ENCODE measurements at regions not wholly inside any gene's neighbourhood (a gene's known extent, or its start where the extent isn't known, plus 50 kb on each side); places are given as distances from the start of the nearest gene placed in this dataset.

DNA sequence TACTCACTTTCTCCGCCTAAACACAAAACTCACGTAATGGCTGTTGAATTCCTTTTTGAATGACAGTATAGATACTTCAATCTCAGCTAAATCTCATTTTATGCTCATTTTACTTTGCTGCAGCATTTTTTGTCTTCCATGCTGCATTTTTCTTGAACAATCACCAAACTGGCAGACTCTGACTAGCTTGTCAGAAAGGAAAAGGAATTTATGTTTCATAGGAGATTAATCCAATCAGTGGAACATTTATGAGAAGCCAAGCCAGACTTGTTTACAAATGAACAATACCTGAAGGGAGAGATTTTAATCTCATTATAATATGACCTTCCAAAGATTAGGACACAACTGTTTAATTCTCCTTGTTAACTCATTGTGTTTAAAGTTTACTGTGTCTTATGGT is 1044.3 kb downstream of the DIAPH3 start:
- Histone ChIP-seq H3K4me1 (ENCODE audit: control insufficient read depth, insufficient read depth, low read length) (no peaks in the 10 kb centered on the region), H3K9me3 (ENCODE audit: control insufficient read depth, insufficient read depth, low read depth, low read length) (no peaks in the 10 kb centered on the region), H3K27ac (ENCODE audit: extremely low read depth, low read depth, low read length) (no peak overlapping the region), H3K4me3 (ENCODE audit: low read depth, low read length) (no peak overlapping the region), H3K36me3 (ENCODE audit: control insufficient read depth in 2 of 2, insufficient read depth in 1 of 2, low read length in 2 of 2) (no peaks in the 10 kb centered on the region)
- CTCF ChIA-PET: interaction anchor here (0.6 kb wide), 1 partner anchor 272 kb away, joined by 3 read pairs; no protein-coding TSS in a partner anchor
- no peak for TF ChIP-seq OSR2 (tag by site-specific recombination; IDR thresholded peaks at IDR 0.05)
- TF ChIP-seq ZBTB17 (tag by site-specific recombination; IDR thresholded peaks at IDR 0.05): no peak
- no peak for TF ChIP-seq KLF10 (tag by site-specific recombination; IDR thresholded peaks at IDR 0.05)
- TF ChIP-seq MEIS1 (CRISPR knock-in tag; IDR thresholded peaks at IDR 0.05; ENCODE audit: borderline replicate concordance): no peak
- no peak for TF ChIP-seq ZBTB1 (tag by site-specific recombination; IDR thresholded peaks at IDR 0.05)
- no peak for TF ChIP-seq ZNF274 (IDR thresholded peaks at IDR 0.05; ENCODE audit: low read length)
- TF ChIP-seq ZNF274 (tag by site-specific recombination; IDR thresholded peaks at IDR 0.05; ENCODE audit: borderline replicate concordance): no peak
- TF ChIP-seq ZFP37 (tag by site-specific recombination; IDR thresholded peaks at IDR 0.05): no peak
- TF ChIP-seq MYNN (tag by site-specific recombination; IDR thresholded peaks at IDR 0.05; ENCODE audit: borderline replicate concordance): no peak
- no peak for TF ChIP-seq ZFP69B (tag by site-specific recombination; IDR thresholded peaks at IDR 0.05)
- TF ChIP-seq, protein P1, sequence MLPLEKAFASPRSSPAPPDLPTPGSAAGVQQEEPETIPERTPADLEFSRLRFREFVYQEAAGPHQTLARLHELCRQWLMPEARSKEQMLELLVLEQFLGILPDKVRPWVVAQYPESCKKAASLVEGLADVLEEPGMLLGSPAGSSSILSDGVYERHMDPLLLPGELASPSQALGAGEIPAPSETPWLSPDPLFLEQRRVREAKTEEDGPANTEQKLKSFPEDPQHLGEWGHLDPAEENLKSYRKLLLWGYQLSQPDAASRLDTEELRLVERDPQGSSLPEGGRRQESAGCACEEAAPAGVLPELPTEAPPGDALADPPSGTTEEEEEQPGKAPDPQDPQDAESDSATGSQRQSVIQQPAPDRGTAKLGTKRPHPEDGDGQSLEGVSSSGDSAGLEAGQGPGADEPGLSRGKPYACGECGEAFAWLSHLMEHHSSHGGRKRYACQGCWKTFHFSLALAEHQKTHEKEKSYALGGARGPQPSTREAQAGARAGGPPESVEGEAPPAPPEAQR (tag by site-specific recombination; IDR thresholded peaks at IDR 0.05): no peak
- POLR2A ChIA-PET: no interaction called here

DNA sequence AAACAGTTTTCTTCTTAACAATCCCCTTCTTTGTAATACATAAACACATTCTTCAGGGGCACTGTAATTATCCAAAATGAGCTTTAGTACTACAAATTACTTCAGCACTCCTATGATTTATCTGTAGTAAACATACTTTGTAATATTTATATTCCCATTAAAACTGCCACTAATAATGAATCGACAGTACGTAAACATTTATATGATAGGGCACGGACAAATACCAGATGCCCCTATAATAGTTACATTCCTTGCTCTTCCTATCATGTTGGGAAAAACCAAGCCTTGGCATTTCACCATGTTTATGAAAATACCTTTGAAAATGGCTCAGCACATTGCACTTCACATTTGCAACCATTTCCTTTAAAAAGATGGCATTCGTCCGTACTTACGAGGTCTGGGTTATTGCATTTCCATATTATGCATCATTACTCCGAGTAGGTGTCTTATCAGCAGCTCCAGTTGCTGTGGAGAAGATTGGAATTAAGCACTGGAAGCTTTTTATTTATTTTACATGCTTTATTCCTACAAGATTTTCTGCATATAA is 1043.4 kb downstream of the DIAPH3 start:
- POLR2A ChIA-PET: no interaction called here

More for the DNA sequence above, 1043.4 kb downstream of the DIAPH3 start:
- no peak overlapping the region for H3K27ac ChIP-seq (ENCODE audit: extremely low read depth, low read depth, low read length)
- no peaks in the 10 kb centered on the region for H3K36me3 ChIP-seq (ENCODE audit: control insufficient read depth in 2 of 2, insufficient read depth in 1 of 2, low read length in 2 of 2)
- H3K4me3 ChIP-seq (ENCODE audit: low read depth, low read length): no peak overlapping the region
- CTCF ChIA-PET: no interaction called here
- H3K9me3 ChIP-seq (ENCODE audit: control insufficient read depth, insufficient read depth, low read depth, low read length): no peaks in the 10 kb centered on the region
- no peaks in the 10 kb centered on the region for H3K4me1 ChIP-seq (ENCODE audit: control insufficient read depth, insufficient read depth, low read length)
- TF ChIP-seq ZNF791 (tag by site-specific recombination; IDR thresholded peaks at IDR 0.05): no peak
- no peak for TF ChIP-seq ZNF571 (tag by site-specific recombination; IDR thresholded peaks at IDR 0.05)
- no peak for TF ChIP-seq ZNF560 (tag by site-specific recombination; IDR thresholded peaks at IDR 0.05; ENCODE audit: borderline replicate concordance)
- TF ChIP-seq PRDM6 (tag by site-specific recombination; IDR thresholded peaks at IDR 0.05): no peak
- no peak for TF ChIP-seq ZNF37A (tag by site-specific recombination; IDR thresholded peaks at IDR 0.05)
- no peak for TF ChIP-seq MZF1 (tag by site-specific recombination; IDR thresholded peaks at IDR 0.05; ENCODE audit: borderline replicate concordance)
- TF ChIP-seq ZNF549 (tag by site-specific recombination; IDR thresholded peaks at IDR 0.05): no peak
- no peak for TF ChIP-seq ZNF610 (tag by site-specific recombination; IDR thresholded peaks at IDR 0.05; ENCODE audit: borderline replicate concordance)
- no peak for TF ChIP-seq ZNF558 (tag by site-specific recombination; IDR thresholded peaks at IDR 0.05)
- TF ChIP-seq SP3 (tag by site-specific recombination; IDR thresholded peaks at IDR 0.05): no peak
- TF ChIP-seq, protein P2, sequence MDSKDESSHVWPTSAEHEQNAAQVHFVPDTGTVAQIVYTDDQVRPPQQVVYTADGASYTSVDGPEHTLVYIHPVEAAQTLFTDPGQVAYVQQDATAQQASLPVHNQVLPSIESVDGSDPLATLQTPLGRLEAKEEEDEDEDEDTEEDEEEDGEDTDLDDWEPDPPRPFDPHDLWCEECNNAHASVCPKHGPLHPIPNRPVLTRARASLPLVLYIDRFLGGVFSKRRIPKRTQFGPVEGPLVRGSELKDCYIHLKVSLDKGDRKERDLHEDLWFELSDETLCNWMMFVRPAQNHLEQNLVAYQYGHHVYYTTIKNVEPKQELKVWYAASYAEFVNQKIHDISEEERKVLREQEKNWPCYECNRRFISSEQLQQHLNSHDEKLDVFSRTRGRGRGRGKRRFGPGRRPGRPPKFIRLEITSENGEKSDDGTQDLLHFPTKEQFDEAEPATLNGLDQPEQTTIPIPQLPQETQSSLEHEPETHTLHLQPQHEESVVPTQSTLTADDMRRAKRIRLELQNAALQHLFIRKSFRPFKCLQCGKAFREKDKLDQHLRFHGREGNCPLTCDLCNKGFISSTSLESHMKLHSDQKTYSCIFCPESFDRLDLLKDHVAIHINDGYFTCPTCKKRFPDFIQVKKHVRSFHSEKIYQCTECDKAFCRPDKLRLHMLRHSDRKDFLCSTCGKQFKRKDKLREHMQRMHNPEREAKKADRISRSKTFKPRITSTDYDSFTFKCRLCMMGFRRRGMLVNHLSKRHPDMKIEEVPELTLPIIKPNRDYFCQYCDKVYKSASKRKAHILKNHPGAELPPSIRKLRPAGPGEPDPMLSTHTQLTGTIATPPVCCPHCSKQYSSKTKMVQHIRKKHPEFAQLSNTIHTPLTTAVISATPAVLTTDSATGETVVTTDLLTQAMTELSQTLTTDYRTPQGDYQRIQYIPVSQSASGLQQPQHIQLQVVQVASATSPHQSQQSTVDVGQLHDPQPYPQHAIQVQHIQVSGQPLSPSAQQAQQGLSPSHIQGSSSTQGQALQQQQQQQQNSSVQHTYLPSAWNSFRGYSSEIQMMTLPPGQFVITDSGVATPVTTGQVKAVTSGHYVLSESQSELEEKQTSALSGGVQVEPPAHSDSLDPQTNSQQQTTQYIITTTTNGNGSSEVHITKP (tag by site-specific recombination; IDR thresholded peaks at IDR 0.05): no peak
- no peak for TF ChIP-seq ZNF660 (tag by site-specific recombination; IDR thresholded peaks at IDR 0.05)
- TF ChIP-seq ZNF670 (tag by site-specific recombination; IDR thresholded peaks at IDR 0.05; ENCODE audit: low read depth): no peak
- TF ChIP-seq ZNF777 (tag by site-specific recombination; IDR thresholded peaks at IDR 0.05; ENCODE audit: borderline replicate concordance): no peak
- no peak for TF ChIP-seq GLIS1 (tag by site-specific recombination; IDR thresholded peaks at IDR 0.05)

Measured in HEK293 (cell line).